ENCODE measurements at regions not wholly inside any gene's neighbourhood (a gene's known extent, or its start where the extent isn't known, plus 50 kb on each side); places are given as distances from the start of the nearest gene placed in this dataset.
A peak's percentile ranks its signal among the peaks of the same experiment; 100 is the strongest.

- DNase-seq (ENCODE audit: low read depth), result no peak
These were observed 174.8 kb downstream of the BCOR start for GRCh38 chrX:39922926-39923325.

- DNase-seq (ENCODE audit: low read depth), result no peak
These were observed 170.4 kb downstream of the BCOR start for GRCh38 chrX:39927380-39927779.

- no peak for DNase-seq (ENCODE audit: low read depth)
These were observed 168.9 kb downstream of the BCOR start for GRCh38 chrX:39928704-39929378.

- DNase-seq (ENCODE audit: low read depth), result no peak
These were observed 168.3 kb downstream of the BCOR start for GRCh38 chrX:39929379-39930025.

- no peak for DNase-seq (ENCODE audit: low read depth)
These were observed 166.8 kb downstream of the BCOR start for GRCh38 chrX:39930786-39931528.

GRCh38 chrX:39931529-39932282 lies 166.1 kb downstream of the BCOR start:
- peak; percentile 72 for DNase-seq (ENCODE audit: low read depth)

- no peak for DNase-seq (ENCODE audit: low read depth)
These were observed 162.2 kb downstream of the BCOR start for GRCh38 chrX:39935411-39936064.

GRCh38 chrX:39936886-39937770 lies 160.6 kb downstream of the BCOR start:
- DNase-seq (ENCODE audit: low read depth), result no peak

- DNase-seq (ENCODE audit: low read depth), result no peak
These were observed 159.3 kb downstream of the BCOR start for GRCh38 chrX:39938466-39938865.

- DNase-seq (ENCODE audit: low read depth), result no peak
These were observed 158.1 kb downstream of the BCOR start for GRCh38 chrX:39939678-39940077.

- no peak for DNase-seq (ENCODE audit: low read depth)
These were observed 156.3 kb downstream of the BCOR start for GRCh38 chrX:39941332-39941920.

- DNase-seq (ENCODE audit: low read depth), result no peak
These were observed 153.3 kb downstream of the BCOR start for GRCh38 chrX:39944416-39944815.

GRCh38 chrX:39945709-39946108 lies 152.0 kb downstream of the BCOR start:
- DNase-seq (ENCODE audit: low read depth), result no peak

GRCh38 chrX:39946822-39947221 lies 150.9 kb downstream of the BCOR start:
- DNase-seq (ENCODE audit: low read depth), result peak; percentile 40

GRCh38 chrX:39948582-39948981 lies 149.2 kb downstream of the BCOR start:
- no peak for DNase-seq (ENCODE audit: low read depth)

- DNase-seq (ENCODE audit: low read depth), result peak; percentile 33
These were observed 147.6 kb downstream of the BCOR start for GRCh38 chrX:39950018-39950688.

GRCh38 chrX:39952989-39953388 lies 144.8 kb downstream of the BCOR start:
- no peak for DNase-seq (ENCODE audit: low read depth)

- peak; percentile 53 for DNase-seq (ENCODE audit: low read depth)
These were observed 143.9 kb downstream of the BCOR start for GRCh38 chrX:39953879-39954278.

GRCh38 chrX:39954851-39955250 lies 142.9 kb downstream of the BCOR start:
- DNase-seq (ENCODE audit: low read depth), result no peak

- no peak for DNase-seq (ENCODE audit: low read depth)
These were observed 142.1 kb downstream of the BCOR start for GRCh38 chrX:39955625-39956024.

All from amniotic epithelial cell (primary cell).